ENCODE measurements at regions not wholly inside any gene's neighbourhood (a gene's known extent, or its start where the extent isn't known, plus 50 kb on each side); places are given as distances from the start of the nearest gene placed in this dataset.
A peak's percentile ranks its signal among the peaks of the same experiment; 100 is the strongest.

- Histone ChIP-seq H3K9me3 (ENCODE audit: control insufficient read depth in 2 of 2, insufficient read depth in 1 of 2, low read length in 1 of 2) (no peaks in the 10 kb centered on the region), H3K27ac (ENCODE audit: low read depth in 1 of 2, low read length in 1 of 2) (no peak overlapping the region), H3K36me3 (ENCODE audit: control insufficient read depth in 2 of 2, insufficient read depth in 2 of 2, low read length in 1 of 2) (no peaks in the 10 kb centered on the region), H3K4me1 (ENCODE audit: control insufficient read depth in 2 of 2, insufficient read depth in 2 of 2, low read length in 2 of 2) (no peaks in the 10 kb centered on the region), H3K27me3 (ENCODE audit: control insufficient read depth in 2 of 2, insufficient read depth in 1 of 2, low read length in 1 of 2) (no peaks in the 10 kb centered on the region), H3K4me3 (ENCODE audit: low read length in 2 of 2) (no peak overlapping the region)
- WGBS, result 81% methylated on average over 2 of the region's 2 CpGs
- no peak for DNase-seq (ENCODE audit: low read depth in 6 of 9, low spot score in 9 of 9)
Observed at GRCh38 chr21:16073586-16073985, 343.8 kb downstream of the USP25 start.

GRCh38 chr21:16074950-16075489 lies 345.2 kb downstream of the USP25 start:
- Histone ChIP-seq H3K4me3 (ENCODE audit: low read length in 2 of 2) (no peak overlapping the region), H3K9me3 (ENCODE audit: control insufficient read depth in 2 of 2, insufficient read depth in 1 of 2, low read length in 1 of 2) (no peaks in the 10 kb centered on the region), H3K4me1 (ENCODE audit: control insufficient read depth in 2 of 2, insufficient read depth in 2 of 2, low read length in 2 of 2) (no peaks in the 10 kb centered on the region), H3K36me3 (ENCODE audit: control insufficient read depth in 2 of 2, insufficient read depth in 2 of 2, low read length in 1 of 2) (no peaks in the 10 kb centered on the region), H3K27ac (ENCODE audit: low read depth in 1 of 2, low read length in 1 of 2) (no peak overlapping the region), H3K27me3 (ENCODE audit: control insufficient read depth in 2 of 2, insufficient read depth in 1 of 2, low read length in 1 of 2) (no peaks in the 10 kb centered on the region)
- DNase-seq (ENCODE audit: low read depth in 6 of 9, low spot score in 9 of 9), result no peak
- 95% methylated on average over 3 of the region's 3 CpGs for WGBS

DNA sequence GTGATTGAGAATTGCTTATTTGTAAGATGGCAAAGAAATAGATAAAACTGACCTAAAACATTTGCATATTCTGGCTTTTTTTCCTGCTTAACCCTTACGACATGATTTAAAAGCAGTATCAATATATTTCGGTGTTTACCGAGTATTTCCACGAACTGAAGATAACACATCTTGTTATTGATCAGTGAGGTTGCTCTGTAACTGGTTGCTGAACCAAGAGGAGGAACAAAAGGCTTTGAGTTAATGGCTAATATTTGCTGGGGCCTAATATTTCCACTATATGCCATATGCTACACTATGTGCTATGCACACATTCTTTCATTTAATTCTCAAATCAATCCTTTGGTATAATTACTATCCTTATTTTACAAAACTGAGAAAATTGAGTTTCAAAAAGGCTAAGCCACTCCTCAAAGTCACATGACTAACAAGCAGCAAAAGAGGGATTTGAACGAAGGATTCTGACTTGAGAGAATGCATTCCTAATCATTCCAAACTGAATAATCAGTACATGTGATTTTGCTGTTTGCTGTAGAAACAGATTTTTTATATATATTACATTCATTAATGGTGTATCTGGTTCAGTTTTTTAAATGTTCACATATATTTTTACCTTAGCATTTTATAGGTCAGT lies 346.0 kb downstream of the USP25 start:
- no peaks in the 10 kb centered on the region for H3K36me3 ChIP-seq (ENCODE audit: control insufficient read depth in 2 of 2, insufficient read depth in 2 of 2, low read length in 1 of 2)

DNA sequence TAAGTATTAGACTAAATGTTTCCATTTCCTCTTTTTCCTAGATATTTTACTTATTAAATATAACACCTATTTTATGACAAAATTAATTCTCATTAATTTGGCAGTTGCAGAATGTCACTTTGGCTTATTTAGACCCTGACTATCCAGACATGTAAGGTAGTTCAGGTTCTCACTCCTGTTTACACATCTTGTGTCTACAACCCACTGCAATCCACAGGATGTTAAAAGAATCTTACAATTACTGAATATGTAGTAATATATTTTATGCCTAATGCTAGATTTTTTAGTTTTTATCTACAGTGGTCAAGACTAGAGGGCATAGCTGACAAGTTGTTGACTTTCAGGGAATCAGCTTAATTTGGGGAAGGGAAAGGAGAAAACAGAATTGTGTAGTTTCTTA lies 346.7 kb downstream of the USP25 start:
- no peak overlapping the region for H3K4me3 ChIP-seq (ENCODE audit: low read length in 2 of 2)
- H3K27ac ChIP-seq (ENCODE audit: low read depth in 1 of 2, low read length in 1 of 2), result no peak overlapping the region
- no peaks in the 10 kb centered on the region for H3K4me1 ChIP-seq (ENCODE audit: control insufficient read depth in 2 of 2, insufficient read depth in 2 of 2, low read length in 2 of 2)
- no peak for DNase-seq (ENCODE audit: low read depth in 6 of 9, low spot score in 9 of 9)
- no peaks in the 10 kb centered on the region for H3K27me3 ChIP-seq (ENCODE audit: control insufficient read depth in 2 of 2, insufficient read depth in 1 of 2, low read length in 1 of 2)
- H3K36me3 ChIP-seq (ENCODE audit: control insufficient read depth in 2 of 2, insufficient read depth in 2 of 2, low read length in 1 of 2), result no peaks in the 10 kb centered on the region
- no peaks in the 10 kb centered on the region for H3K9me3 ChIP-seq (ENCODE audit: control insufficient read depth in 2 of 2, insufficient read depth in 1 of 2, low read length in 1 of 2)

More for the DNA sequence above, 346.0 kb downstream of the USP25 start:
- no peaks in the 10 kb centered on the region for H3K9me3 ChIP-seq (ENCODE audit: control insufficient read depth in 2 of 2, insufficient read depth in 1 of 2, low read length in 1 of 2)
- no peak for DNase-seq (ENCODE audit: low read depth in 6 of 9, low spot score in 9 of 9)
- whole genome bisulfite sequencing, result 97% methylated on average over 5 of the region's 5 CpGs
- no peak overlapping the region for H3K4me3 ChIP-seq (ENCODE audit: low read length in 2 of 2)
- H3K27ac ChIP-seq (ENCODE audit: low read depth in 1 of 2, low read length in 1 of 2), result no peak overlapping the region
- no peaks in the 10 kb centered on the region for H3K4me1 ChIP-seq (ENCODE audit: control insufficient read depth in 2 of 2, insufficient read depth in 2 of 2, low read length in 2 of 2)
- no peaks in the 10 kb centered on the region for H3K27me3 ChIP-seq (ENCODE audit: control insufficient read depth in 2 of 2, insufficient read depth in 1 of 2, low read length in 1 of 2)

DNA sequence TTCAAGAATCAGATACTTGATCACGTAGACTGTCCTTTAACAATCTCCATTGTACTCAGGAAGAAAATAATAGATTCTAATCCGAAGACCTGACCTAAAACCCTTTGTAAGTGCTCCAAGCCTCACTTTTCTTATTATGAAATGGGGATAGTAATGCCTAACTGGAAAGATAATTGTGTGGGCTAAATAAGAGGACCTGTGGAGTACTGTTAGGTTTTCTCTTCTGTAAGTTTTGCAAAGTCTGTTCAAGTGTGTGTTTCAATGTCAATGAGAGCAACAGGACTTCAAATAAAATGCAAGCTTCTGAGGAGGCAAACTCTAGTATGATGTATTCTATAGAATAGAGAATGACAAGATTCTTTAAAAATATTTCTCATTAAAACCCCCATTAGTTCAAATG lies 348.6 kb downstream of the USP25 start:
- no peak for DNase-seq (ENCODE audit: low read depth in 6 of 9, low spot score in 9 of 9)
- H3K4me1 ChIP-seq (ENCODE audit: control insufficient read depth in 2 of 2, insufficient read depth in 2 of 2, low read length in 2 of 2), result no peaks in the 10 kb centered on the region
- no peaks in the 10 kb centered on the region for H3K27me3 ChIP-seq (ENCODE audit: control insufficient read depth in 2 of 2, insufficient read depth in 1 of 2, low read length in 1 of 2)
- 72% methylated on average over 2 of the region's 2 CpGs for WGBS
- H3K36me3 ChIP-seq (ENCODE audit: control insufficient read depth in 2 of 2, insufficient read depth in 2 of 2, low read length in 1 of 2), result no peaks in the 10 kb centered on the region
- H3K4me3 ChIP-seq (ENCODE audit: low read length in 2 of 2), result no peak overlapping the region
- no peaks in the 10 kb centered on the region for H3K9me3 ChIP-seq (ENCODE audit: control insufficient read depth in 2 of 2, insufficient read depth in 1 of 2, low read length in 1 of 2)
- H3K27ac ChIP-seq (ENCODE audit: low read depth in 1 of 2, low read length in 1 of 2), result no peak overlapping the region

DNA sequence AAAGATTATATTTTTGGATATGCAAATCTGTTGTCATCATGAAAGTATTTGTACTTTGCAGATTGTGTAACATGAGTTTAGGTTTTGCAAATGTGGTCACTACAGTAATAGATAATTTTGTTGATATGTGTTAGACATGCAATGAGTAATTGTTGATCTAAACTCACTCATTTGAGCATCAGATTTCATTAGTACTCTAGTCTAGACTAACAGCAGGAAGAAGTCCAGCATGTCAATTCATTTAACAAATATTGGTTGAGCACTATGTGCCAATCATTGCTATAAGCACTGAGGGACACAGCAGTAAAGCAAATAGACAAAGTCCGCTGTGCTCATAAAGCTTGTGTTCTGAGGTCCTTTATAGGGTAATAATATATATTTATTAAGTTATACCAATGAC lies 350.0 kb downstream of the USP25 start:
- Histone ChIP-seq H3K27me3 (ENCODE audit: control insufficient read depth in 2 of 2, insufficient read depth in 1 of 2, low read length in 1 of 2) (no peaks in the 10 kb centered on the region), H3K9me3 (ENCODE audit: control insufficient read depth in 2 of 2, insufficient read depth in 1 of 2, low read length in 1 of 2) (no peaks in the 10 kb centered on the region), H3K4me1 (ENCODE audit: control insufficient read depth in 2 of 2, insufficient read depth in 2 of 2, low read length in 2 of 2) (no peaks in the 10 kb centered on the region), H3K4me3 (ENCODE audit: low read length in 2 of 2) (no peak overlapping the region), H3K27ac (ENCODE audit: low read depth in 1 of 2, low read length in 1 of 2) (no peak overlapping the region), H3K36me3 (ENCODE audit: control insufficient read depth in 2 of 2, insufficient read depth in 2 of 2, low read length in 1 of 2) (no peaks in the 10 kb centered on the region)
- 97% methylated on average over 1 of the region's 1 CpG for WGBS
- DNase-seq (ENCODE audit: low read depth in 6 of 9, low spot score in 9 of 9), result no peak

DNA sequence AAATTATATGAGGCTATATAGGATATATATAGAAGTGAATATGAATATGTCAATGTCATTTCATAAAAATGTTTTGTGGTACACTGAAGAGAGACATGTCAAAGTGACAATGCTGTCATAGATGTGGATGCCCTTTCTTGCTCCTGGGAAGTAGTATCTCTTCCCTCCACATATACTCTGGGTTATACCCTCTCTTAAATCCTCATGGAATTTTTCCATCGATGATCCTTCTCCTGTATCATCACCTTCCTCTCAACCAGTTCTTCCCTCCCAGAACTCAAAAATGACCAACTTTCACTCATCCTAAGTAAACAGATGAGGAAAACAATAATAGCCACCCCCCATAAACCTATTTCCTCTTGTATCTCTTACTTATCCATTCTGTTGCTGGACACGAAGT lies 351.5 kb downstream of the USP25 start:
- 96% methylated on average over 2 of the region's 2 CpGs for WGBS

DNA sequence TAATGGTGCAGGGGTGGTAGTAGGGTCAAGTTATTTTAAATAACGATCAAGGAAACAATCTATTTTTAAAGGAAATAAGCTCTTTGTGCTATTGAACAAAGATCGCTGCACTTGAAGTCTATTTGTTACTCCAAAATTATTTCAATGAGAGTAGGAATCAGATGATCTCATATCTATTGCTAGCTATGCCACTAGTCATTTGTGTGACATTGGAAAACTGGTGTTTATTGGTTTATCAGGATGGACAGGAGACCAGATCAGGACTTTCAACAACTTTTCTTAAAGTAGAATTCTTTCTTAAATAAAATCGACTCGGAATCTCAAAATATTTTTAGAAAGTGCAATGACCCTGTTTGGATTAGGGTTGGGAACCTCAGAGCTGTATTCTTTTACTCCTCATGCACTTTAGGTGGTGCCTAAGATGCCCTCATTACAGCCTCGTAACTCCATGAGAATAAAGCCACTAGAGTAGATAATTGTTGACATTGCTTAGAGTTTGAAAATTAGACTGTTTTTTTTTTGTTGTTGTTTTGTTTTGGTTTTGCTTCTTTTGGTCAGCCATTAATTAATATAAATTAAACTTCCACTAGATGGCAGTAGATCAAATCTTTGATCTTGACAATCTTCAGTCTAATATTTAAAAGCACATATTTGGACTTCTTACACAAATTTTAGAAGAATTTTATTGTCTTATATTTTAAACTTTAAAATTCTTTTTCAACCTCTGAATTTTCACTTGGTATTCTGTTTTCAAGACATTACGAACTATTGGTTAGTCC lies 352.4 kb downstream of the USP25 start:
- peak in 1 of 9 donors; percentile 5 for DNase-seq (ENCODE audit: low read depth in 6 of 9, low spot score in 9 of 9)
- 64% methylated on average over 6 of the region's 6 CpGs for whole genome bisulfite sequencing
- no peak overlapping the region for H3K4me3 ChIP-seq (ENCODE audit: low read length in 2 of 2)
- no peaks in the 10 kb centered on the region for H3K9me3 ChIP-seq (ENCODE audit: control insufficient read depth in 2 of 2, insufficient read depth in 1 of 2, low read length in 1 of 2)
- no peaks in the 10 kb centered on the region for H3K4me1 ChIP-seq (ENCODE audit: control insufficient read depth in 2 of 2, insufficient read depth in 2 of 2, low read length in 2 of 2)
- no peaks in the 10 kb centered on the region for H3K27me3 ChIP-seq (ENCODE audit: control insufficient read depth in 2 of 2, insufficient read depth in 1 of 2, low read length in 1 of 2)
- no peaks in the 10 kb centered on the region for H3K36me3 ChIP-seq (ENCODE audit: control insufficient read depth in 2 of 2, insufficient read depth in 2 of 2, low read length in 1 of 2)
- no peak overlapping the region for H3K27ac ChIP-seq (ENCODE audit: low read depth in 1 of 2, low read length in 1 of 2)

More for the DNA sequence above, 351.5 kb downstream of the USP25 start:
- H3K9me3 ChIP-seq (ENCODE audit: control insufficient read depth in 2 of 2, insufficient read depth in 1 of 2, low read length in 1 of 2), result no peaks in the 10 kb centered on the region
- no peak overlapping the region for H3K27ac ChIP-seq (ENCODE audit: low read depth in 1 of 2, low read length in 1 of 2)
- H3K4me3 ChIP-seq (ENCODE audit: low read length in 2 of 2), result no peak overlapping the region
- no peaks in the 10 kb centered on the region for H3K27me3 ChIP-seq (ENCODE audit: control insufficient read depth in 2 of 2, insufficient read depth in 1 of 2, low read length in 1 of 2)
- no peaks in the 10 kb centered on the region for H3K4me1 ChIP-seq (ENCODE audit: control insufficient read depth in 2 of 2, insufficient read depth in 2 of 2, low read length in 2 of 2)
- no peaks in the 10 kb centered on the region for H3K36me3 ChIP-seq (ENCODE audit: control insufficient read depth in 2 of 2, insufficient read depth in 2 of 2, low read length in 1 of 2)
- DNase-seq (ENCODE audit: low read depth in 6 of 9, low spot score in 9 of 9), result no peak

DNA sequence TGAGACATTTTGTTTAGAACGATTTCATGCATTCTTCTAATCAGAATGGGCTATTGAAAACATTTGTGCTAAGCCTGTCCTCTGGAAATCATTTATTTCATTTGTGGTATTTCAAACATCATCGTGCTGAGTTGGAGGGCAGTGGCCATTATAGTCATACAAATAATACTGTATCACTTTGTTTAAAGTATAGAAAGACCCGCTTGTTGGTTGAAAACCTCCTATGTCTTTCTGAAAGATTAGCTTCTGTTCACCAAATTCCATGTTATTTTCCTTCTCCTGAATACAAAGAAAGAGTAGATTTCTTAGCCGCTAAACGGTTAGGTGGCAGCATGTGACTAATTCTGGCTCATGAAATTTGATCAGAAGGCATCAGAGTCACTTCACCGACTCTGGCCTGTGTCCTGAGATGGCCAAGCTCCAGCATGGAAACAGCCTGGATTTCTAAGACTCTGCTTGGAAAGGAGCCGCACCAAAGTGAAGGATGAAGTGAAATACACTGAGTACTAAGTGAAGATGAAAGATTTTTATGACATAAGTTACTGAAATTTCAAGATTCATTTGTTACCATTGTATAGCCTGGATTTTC lies 355.1 kb downstream of the USP25 start:
- no peaks in the 10 kb centered on the region for H3K36me3 ChIP-seq (ENCODE audit: control insufficient read depth in 2 of 2, insufficient read depth in 2 of 2, low read length in 1 of 2)
- no peaks in the 10 kb centered on the region for H3K4me1 ChIP-seq (ENCODE audit: control insufficient read depth in 2 of 2, insufficient read depth in 2 of 2, low read length in 2 of 2)
- H3K9me3 ChIP-seq (ENCODE audit: control insufficient read depth in 2 of 2, insufficient read depth in 1 of 2, low read length in 1 of 2), result no peaks in the 10 kb centered on the region
- H3K27ac ChIP-seq (ENCODE audit: low read depth in 1 of 2, low read length in 1 of 2), result no peak overlapping the region
- 94% methylated on average over 7 of the region's 7 CpGs for WGBS
- no peak overlapping the region for H3K4me3 ChIP-seq (ENCODE audit: low read length in 2 of 2)
- DNase-seq (ENCODE audit: low read depth in 6 of 9, low spot score in 9 of 9), result no peak
- H3K27me3 ChIP-seq (ENCODE audit: control insufficient read depth in 2 of 2, insufficient read depth in 1 of 2, low read length in 1 of 2), result no peaks in the 10 kb centered on the region
